Suppressor macrophage (primary cell): ENCODE measurements at regions not wholly inside any gene's neighbourhood (a gene's known extent, or its start where the extent isn't known, plus 50 kb on each side); places are given as distances from the start of the nearest gene placed in this dataset.

Experiments used
- DNase-seq, 4 experiments: peaks; one replicate each; pipeline ENCODE4 v3.0.0-alpha.2; 2020 to 2022

DNA sequence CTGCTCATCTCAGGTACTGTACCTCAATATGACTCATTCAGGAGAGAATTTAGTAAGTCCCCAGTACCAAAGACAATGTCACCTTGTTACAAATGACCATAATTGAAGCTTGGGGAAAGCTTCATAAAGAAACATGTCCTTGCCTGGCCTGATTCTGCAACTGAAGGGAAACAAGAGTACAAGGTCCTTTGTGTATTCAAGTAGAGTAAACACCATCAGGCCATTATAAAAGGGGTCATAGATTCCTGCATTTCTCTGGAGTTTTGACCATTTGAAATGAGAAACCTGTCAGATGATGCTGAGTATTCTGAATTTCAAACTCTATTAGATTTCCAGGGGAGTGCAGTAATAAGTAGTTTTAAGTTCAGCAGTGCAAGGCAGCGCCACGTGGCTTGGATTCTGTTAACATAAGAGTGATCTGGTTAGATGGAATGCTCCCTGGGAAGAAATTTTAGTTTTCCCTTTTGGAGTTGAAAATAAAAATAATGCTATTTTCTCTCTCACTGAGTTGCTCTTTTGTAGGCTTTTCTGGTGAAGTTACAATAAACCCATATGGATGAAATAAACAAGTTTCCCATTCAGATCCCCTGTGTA, 1054.3 kb downstream of the EPHA7 start:
- no peak for DNase-seq

DNA sequence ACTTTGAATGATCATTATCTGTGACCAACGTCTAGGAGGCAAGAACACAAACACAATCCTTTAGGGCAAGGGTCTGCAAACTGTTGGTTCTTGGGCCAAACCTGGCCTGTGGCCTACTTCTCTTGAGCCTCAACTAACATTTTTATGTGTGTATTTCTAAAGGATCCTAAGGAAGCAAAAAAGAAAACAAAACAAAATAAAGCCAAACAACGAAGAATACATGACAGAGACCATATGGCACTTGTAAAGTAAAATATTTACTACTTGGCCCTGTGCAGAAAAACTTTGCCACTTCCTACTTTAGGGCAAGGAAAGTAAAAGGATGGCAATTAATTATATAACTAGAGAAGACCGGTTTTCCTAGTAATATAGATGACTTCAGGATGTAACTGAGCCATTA, 1056.2 kb downstream of the EPHA7 start:
- DNase-seq, result no peak

DNA sequence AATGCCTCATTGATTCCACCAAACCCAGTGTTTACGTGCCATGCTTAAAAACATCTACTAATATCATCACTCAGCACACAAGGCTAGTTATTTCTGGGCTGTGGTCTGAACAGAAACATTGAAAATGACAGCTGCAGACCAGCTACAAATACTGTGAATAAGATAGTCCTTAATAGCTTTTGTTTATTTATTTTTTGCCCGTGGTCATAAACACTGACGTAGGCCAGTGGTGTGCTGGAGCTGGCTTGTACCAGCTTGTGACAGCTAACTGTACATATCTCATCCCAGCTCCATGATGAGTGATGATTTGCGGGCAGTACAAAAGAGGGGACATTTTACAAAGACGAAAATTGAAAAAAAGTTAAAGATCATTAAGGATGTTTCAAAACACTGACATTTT, 1057.0 kb downstream of the EPHA7 start:
- no peak for DNase-seq

DNA sequence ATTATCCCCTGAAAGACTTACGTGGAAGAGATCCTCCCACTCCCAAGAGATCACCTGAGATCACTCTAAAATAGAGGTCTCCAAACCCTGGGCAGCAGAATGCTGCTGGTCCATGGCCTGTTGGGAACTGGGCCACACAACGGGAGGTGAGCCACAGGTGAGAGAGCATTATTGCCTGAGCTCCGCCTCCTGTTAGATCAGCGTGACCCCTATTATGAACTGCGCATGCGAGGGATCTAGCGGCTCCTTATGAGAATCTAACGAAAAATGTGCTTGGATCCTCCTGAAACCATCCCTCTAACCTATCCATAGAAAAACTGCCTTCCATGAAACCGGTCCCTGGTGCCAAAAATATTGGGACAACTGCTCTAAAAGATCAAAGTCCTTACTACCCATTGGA, 1057.4 kb downstream of the EPHA7 start:
- no peak for DNase-seq

DNA sequence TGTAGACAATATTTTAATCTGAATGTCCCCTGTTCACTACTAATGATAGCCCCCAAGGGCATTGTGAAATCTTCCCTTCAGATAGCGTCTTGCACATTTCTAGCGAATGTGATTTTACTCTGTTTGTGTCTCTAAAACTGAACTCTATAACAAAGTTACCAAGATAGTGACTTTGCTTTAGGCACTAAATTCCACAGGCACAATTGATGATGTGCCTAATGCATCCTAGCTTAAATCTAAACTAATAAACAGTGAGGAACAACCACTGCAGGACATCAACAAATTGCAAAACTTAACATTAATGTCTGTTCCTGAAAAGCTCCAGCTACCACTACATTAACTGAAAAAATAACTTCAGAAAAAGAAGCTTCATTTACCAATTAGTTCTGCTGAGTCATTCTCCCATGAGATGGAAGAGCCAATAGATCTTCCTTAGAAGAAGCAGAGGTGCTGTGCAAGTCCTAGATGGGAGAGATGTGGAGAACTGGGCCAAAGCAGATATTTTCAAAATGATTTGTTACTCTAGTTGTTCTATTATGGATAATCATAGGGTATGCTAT, 1065.0 kb downstream of the EPHA7 start:
- no peak for DNase-seq

DNA sequence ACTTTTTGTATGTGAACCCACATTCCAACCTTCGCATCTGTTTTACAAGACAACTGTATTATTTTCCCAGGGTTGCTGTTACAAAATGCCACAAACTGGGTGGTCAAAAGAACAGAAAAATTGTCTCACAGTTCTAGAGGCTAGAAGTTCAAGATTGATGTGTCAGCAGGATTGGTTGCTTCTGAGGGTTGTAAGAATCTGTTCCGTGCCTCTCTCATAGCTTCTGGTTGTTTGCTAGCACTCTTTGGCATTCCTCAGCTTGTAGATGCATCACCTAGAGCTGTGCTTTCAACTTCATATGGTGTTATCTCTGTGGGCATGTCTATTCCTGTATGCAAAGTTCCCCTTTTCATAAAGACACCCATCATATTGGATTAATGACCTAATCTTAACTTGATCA, 1067.2 kb downstream of the EPHA7 start:
- no peak for DNase-seq

DNA sequence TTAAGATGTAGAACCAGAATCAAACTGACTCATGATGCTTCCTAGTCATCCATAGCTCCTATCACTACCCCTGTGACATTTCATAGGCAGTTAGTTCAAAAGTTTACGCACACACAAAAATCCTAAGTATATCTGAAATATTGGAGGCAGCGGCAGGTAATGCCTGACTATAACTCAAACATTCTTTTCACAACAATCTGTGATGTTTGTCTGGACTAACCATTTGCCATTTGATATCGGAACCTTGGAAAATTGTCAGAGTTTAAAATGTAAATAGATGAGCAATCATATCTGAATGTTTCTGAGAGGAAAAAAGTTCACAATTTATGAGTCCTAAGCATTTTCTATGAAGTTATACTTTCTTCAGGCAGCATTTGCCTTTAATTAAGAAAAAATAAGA, 1078.2 kb downstream of the EPHA7 start:
- DNase-seq, result no peak

DNA sequence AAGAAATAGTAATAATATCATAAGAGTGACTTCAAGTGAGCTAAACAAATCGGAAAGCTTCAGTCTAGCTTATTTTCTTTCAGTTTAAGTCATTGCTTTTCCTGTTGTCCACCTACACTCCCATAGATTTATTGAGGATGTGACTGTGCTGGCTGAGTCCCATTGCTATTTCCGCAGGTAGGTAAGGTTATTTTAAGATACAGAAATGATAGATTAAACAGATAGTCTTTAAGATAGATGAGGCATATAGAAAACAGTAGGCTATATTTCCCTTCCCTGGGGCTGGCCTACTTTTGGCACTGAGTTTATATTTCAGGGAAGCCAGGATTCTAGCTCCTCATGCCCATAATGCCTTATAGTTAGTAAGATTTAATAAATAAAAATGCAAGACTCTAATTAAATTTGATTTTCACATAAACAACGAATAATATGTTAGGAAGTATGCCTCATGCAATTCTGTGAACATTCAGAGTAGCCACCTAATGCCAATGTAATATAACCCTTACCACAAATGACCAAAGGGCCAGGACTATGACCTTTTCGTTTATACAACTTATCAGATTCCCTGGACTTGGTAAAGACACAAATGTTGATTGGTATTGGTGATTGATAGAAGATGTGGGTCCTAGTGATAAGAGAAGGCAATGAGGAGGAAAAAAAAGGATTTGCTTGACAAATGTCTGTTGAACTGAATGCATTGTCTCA, 1079.3 kb downstream of the EPHA7 start:
- no peak for DNase-seq

DNA sequence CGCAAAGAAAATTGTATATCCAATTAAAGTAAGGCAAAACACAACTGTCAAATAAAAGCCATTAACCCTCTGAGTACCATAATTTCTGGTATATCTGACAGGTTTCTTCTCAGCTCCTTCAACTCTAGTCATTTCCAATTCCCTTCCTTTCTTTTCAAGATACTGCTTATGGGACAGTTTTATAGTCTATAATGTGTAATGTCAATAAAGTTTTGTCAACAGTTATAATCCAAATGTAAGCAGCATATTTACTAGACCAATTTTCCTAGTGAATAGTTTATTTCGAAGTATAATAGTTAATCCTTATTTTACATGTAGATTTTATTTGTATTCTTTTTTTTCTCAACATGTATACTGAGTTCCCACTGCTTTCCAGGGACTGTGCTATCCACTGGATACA, 1081.8 kb downstream of the EPHA7 start:
- no peak for DNase-seq

DNA sequence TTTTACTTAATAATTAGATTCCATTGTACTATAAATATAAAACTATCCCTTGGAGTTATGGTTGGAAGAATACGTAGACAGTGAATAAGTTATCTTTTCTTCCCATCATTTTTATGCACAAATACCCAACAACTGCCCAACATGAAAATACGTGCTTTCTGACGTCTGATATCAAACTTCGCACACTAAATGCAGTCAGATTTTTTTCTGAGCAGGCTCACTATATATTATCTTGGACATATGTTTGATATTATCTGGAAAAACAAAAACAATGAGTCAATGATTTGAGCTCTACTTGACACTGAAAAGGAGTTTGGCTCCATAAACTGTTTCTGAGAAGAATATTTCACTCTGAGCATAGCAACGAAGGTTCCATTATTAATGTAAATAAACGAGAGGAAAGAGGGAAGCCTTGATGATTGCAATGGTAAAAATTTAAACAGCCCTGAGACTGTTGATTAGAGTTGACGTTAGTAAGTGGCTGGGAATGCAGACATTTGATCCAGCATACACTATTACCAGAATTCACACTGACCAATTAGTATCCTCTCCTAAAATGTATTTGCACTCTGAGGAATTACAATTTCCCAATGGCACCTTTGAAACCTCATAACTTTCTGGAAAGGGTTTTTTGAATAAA, 1090.0 kb downstream of the EPHA7 start:
- no peak for DNase-seq

DNA sequence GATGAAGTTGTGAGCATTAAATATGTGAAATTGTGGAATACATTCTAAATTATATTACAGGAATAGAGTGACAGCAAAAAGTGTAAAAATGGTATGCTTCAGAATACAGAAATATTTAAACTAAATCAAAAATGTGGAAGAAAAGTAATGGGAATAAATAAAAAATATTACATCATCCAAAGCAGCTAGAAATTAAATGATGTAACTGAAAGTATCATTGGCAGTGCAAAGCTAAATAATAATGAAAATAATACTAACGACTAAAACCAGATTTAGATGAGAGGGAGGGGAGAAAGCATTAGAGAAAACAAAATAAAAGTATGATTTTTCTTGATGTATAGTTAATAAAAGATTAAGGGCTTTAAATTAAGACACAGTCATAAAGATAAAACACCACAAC, 1104.0 kb downstream of the EPHA7 start:
- DNase-seq, result no peak

DNA sequence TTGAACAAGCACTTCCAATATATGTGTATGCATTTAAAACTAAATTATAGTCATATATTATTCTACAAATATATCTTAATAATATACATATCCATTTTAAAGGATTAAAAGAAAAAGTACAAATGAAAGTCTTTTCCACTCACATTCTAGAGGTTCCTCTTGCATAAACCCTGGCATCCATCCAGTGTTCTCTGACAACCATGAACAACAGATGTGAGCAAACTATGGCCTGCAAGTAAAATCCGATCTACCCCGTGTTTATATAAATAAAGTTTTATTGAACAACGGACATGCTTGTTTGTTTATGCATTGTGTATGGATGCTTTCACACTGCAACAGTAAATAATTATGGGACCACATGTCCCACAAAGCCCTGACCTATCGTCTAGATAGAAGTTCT, 1122.3 kb downstream of the EPHA7 start:
- DNase-seq, result peak in 1 of 4 experiments; percentile 0

DNA sequence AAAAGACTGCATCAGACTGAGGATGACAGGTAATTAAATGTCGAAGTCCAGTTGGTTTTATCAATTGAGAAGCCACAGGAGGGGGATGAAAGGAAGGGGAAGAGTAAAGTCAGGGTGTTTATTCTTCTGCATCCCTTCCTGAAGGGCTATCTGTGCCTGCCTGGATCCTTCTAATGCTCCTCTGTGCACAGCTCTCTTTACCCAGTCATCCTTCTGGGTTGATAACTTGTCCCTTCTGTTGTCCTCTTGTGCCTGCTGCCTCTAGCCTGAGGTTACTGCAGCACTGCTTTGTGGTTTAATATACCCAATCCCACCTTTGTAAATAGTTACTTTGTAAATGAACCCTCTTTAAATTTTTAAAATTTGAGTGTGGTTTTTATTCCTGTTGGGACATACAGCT, 1127.3 kb downstream of the EPHA7 start:
- no peak for DNase-seq

DNA sequence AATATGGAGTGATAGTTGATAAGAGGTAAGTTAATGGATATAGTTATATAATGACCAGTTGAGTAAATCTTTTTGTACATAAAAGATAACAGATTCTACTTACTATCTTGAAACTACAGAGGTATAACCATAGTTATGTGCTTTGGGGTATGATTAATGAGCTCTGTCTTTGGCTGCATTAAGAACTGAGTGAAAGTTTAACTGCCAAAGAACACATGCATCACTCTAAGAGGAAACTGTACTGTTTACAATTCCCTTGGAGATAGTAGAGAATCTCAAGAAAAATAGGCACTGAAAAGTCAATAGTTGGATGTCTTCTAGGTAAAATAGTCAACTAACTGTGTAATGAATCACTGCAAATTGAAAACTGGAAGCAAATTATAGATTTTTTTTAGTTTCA, 1129.5 kb downstream of the EPHA7 start:
- DNase-seq, result no peak

DNA sequence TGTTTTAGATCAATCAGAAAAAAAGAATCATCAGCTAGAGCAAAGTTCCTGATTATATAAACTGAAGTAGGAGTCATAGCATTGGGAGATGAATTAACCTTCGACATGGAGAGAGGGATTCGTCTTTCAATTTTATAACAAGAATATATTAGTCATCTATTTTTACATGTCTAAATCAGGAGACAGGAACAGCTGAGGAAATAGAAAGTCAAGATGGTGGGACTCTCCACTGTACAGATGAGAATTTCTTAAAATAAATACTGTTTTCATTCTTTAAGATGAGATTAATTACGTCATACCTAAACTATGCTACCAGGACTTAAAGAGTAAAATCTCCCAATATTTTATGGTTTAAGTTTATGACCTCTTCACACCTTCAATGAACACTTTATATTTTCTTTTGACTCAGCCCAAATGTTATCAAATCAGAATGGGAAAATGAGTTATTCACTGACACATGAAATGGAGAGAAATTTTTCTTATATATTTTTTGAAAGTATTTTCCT, 1137.7 kb downstream of the EPHA7 start:
- no peak for DNase-seq

DNA sequence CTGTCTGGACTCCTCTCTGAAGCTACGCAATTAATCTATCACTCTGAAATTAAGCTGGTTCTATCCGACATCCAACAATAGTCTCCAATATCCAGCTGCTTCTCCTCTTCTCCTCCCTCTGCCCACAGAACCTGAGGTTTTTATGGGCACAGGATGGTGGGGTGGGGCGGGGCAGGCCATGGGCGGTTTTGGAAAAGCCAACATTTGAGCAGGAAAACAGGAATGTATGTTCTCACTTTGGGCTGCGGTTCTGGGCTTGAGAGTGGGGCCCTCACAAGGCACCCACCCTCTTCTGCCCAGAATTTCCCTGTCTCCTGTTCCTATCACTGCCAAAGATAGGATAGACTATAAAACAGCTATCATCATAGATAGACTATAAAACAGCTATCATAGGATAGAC, 1144.2 kb downstream of the EPHA7 start:
- no peak for DNase-seq

DNA sequence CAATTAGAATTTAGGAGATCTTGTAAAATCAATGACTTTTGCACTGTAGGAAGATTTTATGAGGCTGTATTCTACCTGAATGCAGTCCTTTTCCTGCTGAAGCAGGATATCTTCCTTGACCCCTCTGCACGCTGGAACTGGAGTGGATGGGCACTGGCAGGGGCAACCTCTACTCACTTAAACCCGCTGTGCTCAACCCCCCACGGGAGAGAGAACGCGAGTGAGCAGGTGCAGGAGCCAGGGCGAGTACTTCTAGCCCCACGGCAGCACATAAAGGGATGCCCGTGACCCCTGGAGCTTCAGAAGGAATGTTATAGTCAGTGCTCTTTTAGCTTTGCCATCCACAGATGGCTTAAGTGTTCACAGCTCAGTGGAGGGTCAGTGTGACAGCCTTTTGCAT, 1144.8 kb downstream of the EPHA7 start:
- DNase-seq, result no peak

DNA sequence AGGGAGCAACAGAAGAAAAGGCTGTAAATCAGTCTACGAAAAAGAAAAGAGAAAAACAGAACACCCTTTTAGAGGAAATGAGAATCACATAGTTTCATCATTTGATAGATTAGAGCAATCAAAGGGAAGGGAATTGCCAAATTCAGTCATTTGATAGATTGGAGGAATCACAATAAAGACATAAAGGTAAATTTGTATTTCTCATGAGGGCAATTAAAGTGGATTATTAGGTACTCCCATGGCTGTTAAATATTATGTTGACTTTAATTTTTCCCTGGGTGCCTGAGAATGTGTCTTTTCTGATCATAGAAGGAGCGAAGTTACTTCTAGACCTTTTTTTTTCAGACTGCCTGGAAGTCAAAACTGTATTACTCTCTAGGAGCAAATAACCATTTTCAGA, 1145.7 kb downstream of the EPHA7 start:
- DNase-seq, result no peak

DNA sequence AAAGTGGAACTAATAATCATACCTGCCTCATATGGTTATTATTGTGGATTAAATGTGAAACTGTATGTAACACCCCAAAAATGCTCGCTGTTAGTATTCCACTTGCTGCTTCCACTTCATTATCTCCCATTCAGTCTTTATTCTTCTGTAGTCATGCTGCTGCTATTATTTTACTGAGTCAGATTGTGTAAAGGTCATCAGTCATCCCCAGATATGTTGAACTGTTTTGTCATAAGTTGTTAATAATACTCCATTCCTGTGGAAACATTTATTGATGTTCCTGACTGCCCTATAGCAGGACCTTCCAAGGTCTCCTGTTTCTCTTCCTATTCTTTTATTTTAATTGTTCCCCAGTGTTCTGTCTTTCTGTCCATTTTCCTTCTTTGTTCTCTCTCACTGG, 1148.3 kb downstream of the EPHA7 start:
- DNase-seq, result no peak

DNA sequence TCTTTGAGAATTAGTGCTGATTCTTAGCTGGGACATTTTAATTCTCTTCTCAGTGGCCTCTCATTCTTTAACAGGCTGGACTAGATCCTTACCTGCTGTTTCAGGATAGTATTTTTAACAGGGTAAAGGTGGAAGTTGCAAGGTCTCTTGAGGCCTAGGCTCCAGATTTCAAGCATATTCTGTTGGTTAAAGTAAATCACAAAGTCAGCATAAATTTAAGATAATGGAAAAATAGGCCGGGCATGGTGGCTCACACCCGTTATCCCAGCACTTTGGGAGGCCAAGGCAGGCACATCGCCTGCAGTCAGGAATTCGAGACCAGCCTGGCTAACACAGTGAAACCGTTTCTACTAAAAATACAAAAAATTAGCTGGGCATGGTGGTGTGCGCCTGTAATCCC, 1149.0 kb downstream of the EPHA7 start:
- DNase-seq, result no peak

DNA sequence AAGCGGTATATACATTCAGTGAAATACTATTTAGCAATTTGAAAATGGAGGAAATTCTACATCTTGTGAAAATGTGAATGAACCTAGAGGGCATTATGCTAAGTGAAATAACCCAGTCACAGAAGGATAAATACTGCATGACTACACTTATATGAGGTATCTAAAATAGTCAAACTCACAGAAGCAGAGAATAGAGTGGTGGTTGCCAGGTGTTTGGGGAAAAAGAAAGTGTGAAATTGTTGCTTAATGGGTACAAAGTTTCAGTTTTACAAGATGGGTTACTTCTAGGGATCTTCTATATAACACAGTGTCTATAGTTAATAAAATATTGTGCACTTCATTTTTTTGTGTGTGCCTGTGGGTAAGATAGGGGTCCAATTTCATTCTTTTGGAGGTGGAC, 1152.0 kb downstream of the EPHA7 start:
- no peak for DNase-seq

DNA sequence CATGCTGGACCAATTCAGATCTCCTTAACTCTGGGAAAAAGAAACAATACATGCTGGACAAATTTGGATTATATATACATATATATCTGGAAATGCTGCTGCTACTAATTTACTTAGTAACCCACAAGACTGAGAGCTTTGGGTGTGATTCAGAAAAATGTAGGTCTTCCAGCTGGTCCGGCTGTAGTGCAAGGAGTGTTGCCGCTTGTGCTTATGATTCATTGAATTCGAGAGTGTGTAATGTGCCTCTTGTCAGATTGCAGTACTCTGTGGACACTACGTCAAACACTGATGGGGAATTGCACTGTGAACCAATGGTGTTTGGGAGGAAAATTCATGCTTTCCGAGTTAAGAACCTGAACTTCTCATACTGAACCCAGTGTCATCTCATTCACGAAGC, 1155.5 kb downstream of the EPHA7 start:
- DNase-seq, result no peak

DNA sequence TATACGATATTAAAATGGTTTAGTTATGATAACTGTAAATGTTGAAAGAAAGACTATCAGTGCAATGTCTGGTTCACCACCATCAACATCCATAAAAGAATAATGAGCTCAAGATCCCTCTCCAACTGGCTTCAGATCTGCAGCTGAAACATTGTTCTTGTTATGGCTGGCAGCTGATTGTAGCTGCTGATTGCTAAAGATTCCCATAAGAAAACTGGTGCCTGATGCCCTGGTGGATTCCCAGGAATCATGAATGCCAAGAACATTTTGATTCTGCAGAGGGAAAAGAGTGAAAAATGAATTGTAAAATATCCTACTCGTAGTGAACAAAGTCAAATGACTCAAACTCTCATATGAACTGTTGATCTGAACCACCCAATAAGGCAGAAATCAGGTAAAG, 1160.2 kb downstream of the EPHA7 start:
- no peak for DNase-seq

DNA sequence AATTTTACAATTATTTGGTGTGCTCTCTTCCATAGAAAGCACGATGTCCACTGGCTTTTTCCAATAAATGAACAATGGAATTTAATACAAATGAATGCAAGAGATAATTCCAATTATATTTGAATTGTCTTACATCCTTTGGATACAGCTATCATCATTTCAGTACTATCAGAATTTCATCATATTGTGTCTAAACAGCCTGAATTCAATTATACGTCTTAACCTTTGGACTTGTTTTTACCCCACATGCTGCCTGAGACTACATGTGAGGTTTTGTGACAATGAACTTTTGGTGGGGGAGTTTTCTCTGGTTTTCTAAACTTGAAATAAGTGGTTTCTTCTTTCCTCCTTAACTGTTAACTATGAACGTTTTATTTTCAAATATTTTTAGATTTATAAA, 1176.0 kb downstream of the EPHA7 start:
- DNase-seq, result no peak
